Erythroblast (primary cell): ENCODE measurements at regions not wholly inside any gene's neighbourhood (a gene's known extent, or its start where the extent isn't known, plus 50 kb on each side); places are given as distances from the start of the nearest gene placed in this dataset.

Source experiments
- GATA1 ChIP-seq: IDR thresholded peaks from 2 replicates; pipeline ENCODE4 v1.6.1; 2011; ENCODE audit warnings: low read depth, mild to moderate bottlenecking, control low read depth, low read length, moderate library complexity
- POLR2A ChIP-seq: IDR thresholded peaks from 2 replicates; pipeline ENCODE4 v1.6.1; 2011; ENCODE audit warnings: mild to moderate bottlenecking, low read length

GRCh38 chr1:239635276-239635675 is 248.9 kb downstream of the CHRM3 start:
- TF ChIP-seq POLR2A, result no peak
- TF ChIP-seq GATA1, result no peak
